ENCODE measurements at regions not wholly inside any gene's neighbourhood (a gene's known extent, or its start where the extent isn't known, plus 50 kb on each side); places are given as distances from the start of the nearest gene placed in this dataset.
"Not testable (repeated sequence)": the region's sequence is repeated elsewhere in the genome, so short reads cannot be mapped to it uniquely, and the experiment has no call there.

DNA sequence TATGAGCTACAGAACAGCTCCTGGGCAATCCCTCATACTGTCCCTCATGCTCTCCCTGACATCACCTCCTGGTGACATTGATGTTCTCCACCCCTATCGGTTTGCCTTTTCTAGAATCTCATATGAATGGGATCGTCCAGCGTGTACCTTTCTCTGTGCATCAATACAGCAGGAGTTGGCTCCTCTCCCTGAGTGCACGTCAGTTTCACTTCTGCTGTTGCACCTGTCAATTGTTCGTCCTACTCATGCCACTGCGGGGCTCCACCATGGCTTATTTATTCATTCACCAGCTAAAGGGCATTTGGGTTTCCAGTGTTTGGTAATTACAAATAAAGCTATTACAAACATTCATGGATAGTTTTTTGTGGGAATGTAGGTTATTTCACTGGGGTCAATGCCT is 269.1 kb upstream of the ZFP42 start:
- no peak for DNase-seq

GRCh38 chr4:187732524-187732923 is 263.0 kb upstream of the ZFP42 start:
- no peak for DNase-seq

- no peak for DNase-seq
Measured at GRCh38 chr4:187739771-187740170, 255.8 kb upstream of the ZFP42 start.

- no peak for DNase-seq
Measured at GRCh38 chr4:187744911-187745310, 250.7 kb upstream of the ZFP42 start.

- not testable (repeated sequence) for DNase-seq
Measured at GRCh38 chr4:187750652-187751051, 244.9 kb upstream of the ZFP42 start.

GRCh38 chr4:187767158-187767557 is 228.4 kb upstream of the ZFP42 start:
- no peak for DNase-seq

DNA sequence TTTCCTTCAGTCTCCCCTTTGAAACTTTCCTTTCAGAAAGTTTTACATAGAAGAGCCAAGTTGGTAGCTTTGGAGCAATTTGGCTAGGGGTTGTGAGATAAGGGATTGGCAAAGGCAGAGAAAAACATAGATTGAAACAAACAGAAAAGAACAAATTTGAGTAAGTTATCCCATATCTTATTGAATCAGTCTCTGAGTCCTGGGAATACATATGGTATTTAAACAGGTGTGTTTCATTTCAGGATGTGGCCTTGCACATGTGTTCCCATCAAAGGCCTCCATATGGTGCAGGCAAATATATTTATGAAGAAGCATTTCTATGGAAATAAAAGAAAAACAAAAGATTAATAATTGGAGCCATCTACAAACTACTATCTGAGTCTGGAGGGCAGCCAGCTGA is 227.9 kb upstream of the ZFP42 start:
- no peak for DNase-seq

- DNase-seq = no peak
Measured at GRCh38 chr4:187770345-187770744, 225.2 kb upstream of the ZFP42 start.

- no peak for DNase-seq
Measured at GRCh38 chr4:187777954-187778353, 217.6 kb upstream of the ZFP42 start.

DNA sequence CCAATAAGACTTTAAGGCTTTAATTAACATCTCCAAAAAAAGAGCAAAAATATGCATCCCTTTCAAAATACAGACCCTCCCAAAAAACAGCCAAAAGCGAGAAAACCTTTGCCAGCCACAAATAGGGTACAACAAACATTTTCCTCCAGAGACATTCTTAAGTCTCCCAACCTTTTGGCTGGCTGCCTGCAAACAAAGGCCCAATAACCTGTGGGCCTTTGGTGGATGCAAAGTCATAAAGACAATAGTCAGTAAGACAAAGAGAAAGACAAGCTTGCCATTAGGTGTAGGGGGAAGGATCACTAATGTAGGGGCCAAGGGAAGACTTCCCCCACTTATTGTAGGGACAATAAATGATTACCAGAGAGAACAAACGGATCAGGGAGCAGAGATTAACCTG is 215.5 kb upstream of the ZFP42 start:
- DNase-seq = no peak

GRCh38 chr4:187782286-187782824 is 213.2 kb upstream of the ZFP42 start:
- DNase-seq = no peak

- no peak for DNase-seq
Measured at GRCh38 chr4:187786190-187786589, 209.4 kb upstream of the ZFP42 start.

- no peak for DNase-seq
Measured at GRCh38 chr4:187789078-187789477, 206.5 kb upstream of the ZFP42 start.

DNA sequence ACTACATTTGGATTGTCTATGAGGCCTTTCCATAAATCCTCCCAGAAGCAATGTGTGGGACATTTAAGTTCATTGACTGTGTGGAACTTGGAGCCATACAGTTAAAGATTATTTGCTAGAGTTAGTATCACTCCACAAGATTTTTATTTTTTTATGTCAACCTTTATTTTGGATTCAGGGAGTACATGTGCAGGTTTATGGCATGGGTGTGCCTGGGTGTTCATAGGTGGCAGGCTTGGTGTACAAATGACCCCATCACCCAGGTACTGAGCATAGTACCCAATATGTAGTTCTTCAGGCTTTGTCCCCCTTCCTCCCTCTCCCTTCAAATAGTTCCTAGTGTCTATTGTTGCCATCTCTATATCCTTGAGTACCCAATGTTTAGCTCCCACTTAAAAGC is 199.8 kb upstream of the ZFP42 start:
- no peak for DNase-seq

GRCh38 chr4:187798385-187798784 is 197.2 kb upstream of the ZFP42 start:
- no peak for DNase-seq

DNA sequence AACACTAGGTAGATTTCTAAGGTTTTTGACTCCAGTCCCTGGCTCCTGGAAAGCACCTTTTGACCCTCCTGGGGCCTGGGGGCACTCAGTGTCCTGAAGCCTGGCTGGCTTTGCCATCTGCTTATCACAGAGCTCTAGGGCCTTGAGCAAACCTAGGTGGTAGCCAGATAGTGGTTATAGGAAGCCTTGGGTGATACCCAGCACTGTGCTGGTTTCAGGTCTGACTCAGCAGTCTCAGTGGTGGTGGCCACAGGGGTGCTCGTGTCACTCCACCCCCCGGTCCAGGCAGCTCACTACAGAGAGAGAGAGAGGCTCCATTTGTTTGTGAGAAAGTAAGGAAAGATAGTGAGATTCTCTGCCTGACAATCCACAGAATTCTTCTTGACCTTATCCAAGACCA is 195.8 kb upstream of the ZFP42 start:
- DNase-seq = no peak

DNA sequence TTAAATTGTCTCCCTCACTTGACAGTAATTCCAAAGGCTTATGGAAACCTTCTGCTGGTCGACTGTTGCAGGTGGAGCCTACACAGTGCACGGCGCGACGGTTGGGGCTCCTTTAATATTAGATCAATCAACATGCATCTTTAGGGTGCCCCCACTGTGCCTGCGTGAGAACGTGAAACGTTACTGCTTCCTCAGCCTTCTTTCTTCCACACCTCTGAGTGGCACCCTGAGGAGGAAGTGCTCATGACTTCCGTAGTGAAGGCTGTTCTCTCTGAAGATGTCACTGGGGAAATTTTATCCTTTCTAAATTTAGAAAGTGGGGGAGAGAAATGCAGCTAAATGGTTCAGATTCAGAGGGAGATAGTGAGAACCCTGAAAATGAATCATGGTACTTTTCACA is 184.0 kb upstream of the ZFP42 start:
- DNase-seq = no peak

DNA sequence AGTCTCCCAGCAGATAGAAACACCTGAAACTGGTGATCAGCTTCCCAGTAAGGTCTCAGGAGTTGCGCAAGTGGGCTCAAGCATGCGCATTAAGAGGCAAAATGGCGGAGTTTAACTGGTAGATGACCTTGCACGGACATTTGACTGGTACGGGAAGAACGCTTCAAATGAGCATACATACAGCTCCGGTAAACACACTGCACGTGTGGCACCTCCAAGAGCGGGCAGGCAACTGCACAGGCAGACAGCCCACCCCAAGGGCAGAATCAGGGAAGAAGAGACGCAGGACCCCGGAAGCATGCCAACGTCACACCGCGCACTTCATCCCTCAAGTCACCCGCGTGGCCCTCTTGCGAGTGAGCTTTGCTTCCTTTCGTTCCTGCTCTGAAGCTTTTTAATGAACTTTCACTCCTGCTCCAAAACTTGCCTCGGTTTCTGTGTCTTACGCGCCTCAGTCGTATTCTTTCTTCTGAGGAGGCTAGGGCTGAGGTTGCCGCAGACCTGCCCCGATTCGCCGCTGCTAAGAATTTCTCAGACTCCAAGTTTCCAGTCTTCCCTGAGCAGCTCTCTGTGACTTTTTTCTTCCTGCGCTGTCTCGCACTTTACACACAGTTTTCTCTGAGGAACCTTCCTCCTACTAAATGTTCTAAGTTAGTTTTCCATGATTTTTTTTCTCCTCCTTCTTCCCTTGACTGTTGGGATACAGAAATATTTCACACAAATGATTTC is 180.7 kb upstream of the ZFP42 start:
- peak; percentile 29 for DNase-seq

DNA sequence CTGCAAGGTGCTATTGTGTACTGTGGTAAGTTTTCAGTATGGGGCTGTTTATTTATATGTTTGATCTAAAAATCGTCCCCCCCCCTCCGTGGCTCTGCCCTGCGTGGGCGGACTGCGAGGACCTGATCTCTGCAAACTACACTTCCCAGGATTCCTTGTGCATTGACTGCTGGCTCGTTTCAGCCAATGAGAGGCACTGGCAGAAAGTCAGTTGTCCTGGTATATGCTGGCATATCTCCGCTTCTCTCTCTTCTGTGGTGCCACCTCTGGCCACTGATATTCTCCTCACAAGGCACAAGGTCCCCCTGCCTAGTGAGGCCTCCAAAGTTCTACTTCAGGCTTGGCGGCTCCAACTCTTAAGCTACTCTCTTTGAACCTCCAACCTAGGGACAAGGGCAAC is 168.8 kb upstream of the ZFP42 start:
- no peak for DNase-seq

- DNase-seq = no peak
Measured at GRCh38 chr4:187827631-187828030, 167.9 kb upstream of the ZFP42 start.

DNA sequence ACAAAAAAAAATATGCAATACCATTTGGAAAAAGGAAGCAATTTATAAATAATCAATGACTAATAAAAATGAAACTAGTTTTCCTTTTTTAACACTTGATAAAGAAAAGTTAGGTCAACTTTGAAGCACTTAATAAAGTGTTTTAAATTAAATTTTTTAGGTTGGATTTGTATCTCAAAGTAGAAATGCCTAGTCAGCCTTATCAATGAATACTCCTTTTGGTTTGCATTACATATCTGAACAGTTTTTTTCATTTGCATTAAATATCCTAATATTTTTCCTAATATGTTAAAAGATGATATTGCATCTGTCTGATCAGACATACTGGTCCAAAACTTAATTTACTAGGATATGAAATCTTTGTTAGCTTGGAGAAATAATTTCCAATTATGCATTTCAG is 155.8 kb upstream of the ZFP42 start:
- DNase-seq = no peak

- DNase-seq = peak; percentile 5
Measured at GRCh38 chr4:187840814-187841213, 154.8 kb upstream of the ZFP42 start.

DNA sequence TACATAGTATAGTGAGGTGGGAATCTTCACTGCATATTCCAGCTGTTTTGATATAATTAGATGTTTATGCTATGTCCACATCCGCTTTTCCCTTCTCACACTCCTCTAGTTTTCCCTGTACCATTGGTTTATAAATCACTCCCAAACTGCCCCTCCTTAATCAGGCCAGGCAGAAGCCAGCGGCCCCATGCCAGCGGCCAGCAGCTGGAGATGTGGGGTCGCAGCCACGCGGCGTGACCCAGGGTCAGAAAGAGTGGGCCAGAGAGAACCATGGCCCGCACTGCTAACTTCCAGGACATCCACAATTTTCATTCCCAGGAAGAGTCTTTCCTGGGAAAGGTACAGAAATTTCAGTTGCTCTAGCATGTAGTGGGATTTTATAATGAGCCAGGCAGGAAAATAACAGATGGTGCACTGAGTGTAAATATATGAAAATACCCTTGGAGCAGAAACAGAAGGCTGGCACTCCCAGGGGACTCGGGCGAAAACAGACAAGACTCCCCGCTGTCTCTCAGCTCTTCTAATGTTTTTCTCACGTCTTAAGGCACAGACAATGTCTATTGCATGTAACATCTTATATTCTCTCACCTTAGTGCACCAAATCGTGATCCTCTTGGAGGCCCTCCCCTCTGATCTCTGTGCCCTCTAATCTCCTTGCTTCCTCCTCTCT is 145.9 kb upstream of the ZFP42 start:
- no peak for DNase-seq

DNA sequence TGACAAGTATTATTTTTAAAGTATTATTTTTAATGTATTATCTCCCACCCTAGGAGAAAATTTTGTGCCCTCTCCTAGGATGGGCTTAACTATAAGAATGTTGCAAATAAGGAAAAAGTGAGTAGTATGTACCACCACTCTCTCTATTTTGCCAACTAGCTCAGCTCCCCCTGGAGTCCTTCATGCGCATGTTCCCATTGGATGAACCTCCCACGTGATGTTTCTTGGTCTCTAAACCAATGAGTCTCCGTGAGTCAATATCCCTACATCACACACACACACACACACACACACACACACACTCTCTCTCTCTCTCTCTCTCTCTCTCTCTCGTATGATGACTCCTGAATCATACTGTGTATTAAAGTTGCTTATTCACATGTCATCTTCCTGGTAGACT is 129.7 kb upstream of the ZFP42 start:
- DNase-seq = no peak

DNA sequence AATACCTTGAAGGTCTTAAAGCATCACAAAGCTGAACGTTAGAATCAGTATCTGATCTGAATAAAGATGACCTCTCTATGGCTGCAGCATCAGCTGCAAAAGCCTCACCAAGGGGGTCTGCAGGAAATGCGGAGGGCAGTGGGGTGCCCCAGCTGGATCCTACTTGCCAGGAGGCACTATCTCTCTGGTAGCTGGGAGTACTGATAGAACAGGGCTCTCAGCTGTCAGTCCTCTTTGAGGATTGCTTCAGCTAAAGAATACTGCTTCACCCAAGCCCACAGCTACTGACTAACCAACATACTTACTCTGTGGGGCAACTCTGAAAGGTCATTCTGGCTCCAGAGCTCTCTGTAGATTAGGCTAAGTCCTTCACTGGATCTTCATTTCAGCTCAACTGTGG is 112.5 kb upstream of the ZFP42 start:
- DNase-seq = no peak
